ENCODE measurements at regions not wholly inside any gene's neighbourhood (a gene's known extent, or its start where the extent isn't known, plus 50 kb on each side); places are given as distances from the start of the nearest gene placed in this dataset.

GRCh38 chr14:106487600-106487999 lies 961.2 kb downstream of the TMEM121 start:
- TF ChIP-seq, protein P1, sequence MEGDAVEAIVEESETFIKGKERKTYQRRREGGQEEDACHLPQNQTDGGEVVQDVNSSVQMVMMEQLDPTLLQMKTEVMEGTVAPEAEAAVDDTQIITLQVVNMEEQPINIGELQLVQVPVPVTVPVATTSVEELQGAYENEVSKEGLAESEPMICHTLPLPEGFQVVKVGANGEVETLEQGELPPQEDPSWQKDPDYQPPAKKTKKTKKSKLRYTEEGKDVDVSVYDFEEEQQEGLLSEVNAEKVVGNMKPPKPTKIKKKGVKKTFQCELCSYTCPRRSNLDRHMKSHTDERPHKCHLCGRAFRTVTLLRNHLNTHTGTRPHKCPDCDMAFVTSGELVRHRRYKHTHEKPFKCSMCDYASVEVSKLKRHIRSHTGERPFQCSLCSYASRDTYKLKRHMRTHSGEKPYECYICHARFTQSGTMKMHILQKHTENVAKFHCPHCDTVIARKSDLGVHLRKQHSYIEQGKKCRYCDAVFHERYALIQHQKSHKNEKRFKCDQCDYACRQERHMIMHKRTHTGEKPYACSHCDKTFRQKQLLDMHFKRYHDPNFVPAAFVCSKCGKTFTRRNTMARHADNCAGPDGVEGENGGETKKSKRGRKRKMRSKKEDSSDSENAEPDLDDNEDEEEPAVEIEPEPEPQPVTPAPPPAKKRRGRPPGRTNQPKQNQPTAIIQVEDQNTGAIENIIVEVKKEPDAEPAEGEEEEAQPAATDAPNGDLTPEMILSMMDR (IDR thresholded peaks at IDR 0.05; ENCODE audit: insufficient read depth, missing control alignments): no peak
- DNase-seq (ENCODE audit: insufficient read length, low spot score) (no peak), FAIRE-seq (no peak)

- TF ChIP-seq, protein P1 (IDR thresholded peaks at IDR 0.05; ENCODE audit: insufficient read depth, missing control alignments): no peak
- no peak for DNase-seq (ENCODE audit: insufficient read length, low spot score)
- FAIRE-seq: no peak
Observed at GRCh38 chr14:106488291-106488690, 961.9 kb downstream of the TMEM121 start.

- DNase-seq (ENCODE audit: insufficient read length, low spot score) (no peak), FAIRE-seq (no peak)
- TF ChIP-seq, protein P1 (IDR thresholded peaks at IDR 0.05; ENCODE audit: insufficient read depth, missing control alignments): no peak
Observed at GRCh38 chr14:106489112-106489881, 962.9 kb downstream of the TMEM121 start.

GRCh38 chr14:106490442-106490841 lies 964.1 kb downstream of the TMEM121 start:
- FAIRE-seq (no peak), DNase-seq (ENCODE audit: insufficient read length, low spot score) (no peak)
- TF ChIP-seq, protein P1 (IDR thresholded peaks at IDR 0.05; ENCODE audit: insufficient read depth, missing control alignments): no peak

DNA sequence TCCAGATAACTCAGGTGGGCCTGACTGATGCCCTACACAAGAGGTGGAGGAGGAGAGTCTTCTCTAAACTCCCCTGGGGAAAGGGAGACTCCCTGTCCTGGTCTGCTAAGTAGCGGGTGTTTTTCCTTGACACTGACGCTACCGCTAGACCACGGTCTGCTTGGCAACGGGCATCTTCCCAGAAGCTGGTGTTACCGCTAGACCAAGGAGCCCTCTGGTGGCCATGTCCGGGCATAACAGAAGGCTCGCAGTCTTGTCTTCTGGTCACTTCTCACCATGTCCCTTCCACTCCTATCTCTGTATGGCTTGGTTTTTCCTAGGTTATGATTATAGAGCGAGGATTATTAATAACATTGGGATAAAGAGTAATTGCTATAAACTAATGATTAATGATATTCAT lies 965.5 kb downstream of the TMEM121 start:
- DNase-seq (ENCODE audit: insufficient read length, low spot score): no peak
- no peak for FAIRE-seq

GRCh38 chr14:106493962-106494823 lies 967.8 kb downstream of the TMEM121 start:
- TF ChIP-seq, protein P1 (IDR thresholded peaks at IDR 0.05; ENCODE audit: insufficient read depth, missing control alignments): no peak
- DNase-seq (ENCODE audit: insufficient read length, low spot score) (no peak), FAIRE-seq (no peak)

More for the DNA sequence above, 965.5 kb downstream of the TMEM121 start:
- TF ChIP-seq, protein P1 (IDR thresholded peaks at IDR 0.05; ENCODE audit: insufficient read depth, missing control alignments): no peak
